ENCODE measurements at regions not wholly inside any gene's neighbourhood (a gene's known extent, or its start where the extent isn't known, plus 50 kb on each side); places are given as distances from the start of the nearest gene placed in this dataset.
"Not testable (repeated sequence)": the region's sequence is repeated elsewhere in the genome, so short reads cannot be mapped to it uniquely, and the experiment has no call there.

DNA sequence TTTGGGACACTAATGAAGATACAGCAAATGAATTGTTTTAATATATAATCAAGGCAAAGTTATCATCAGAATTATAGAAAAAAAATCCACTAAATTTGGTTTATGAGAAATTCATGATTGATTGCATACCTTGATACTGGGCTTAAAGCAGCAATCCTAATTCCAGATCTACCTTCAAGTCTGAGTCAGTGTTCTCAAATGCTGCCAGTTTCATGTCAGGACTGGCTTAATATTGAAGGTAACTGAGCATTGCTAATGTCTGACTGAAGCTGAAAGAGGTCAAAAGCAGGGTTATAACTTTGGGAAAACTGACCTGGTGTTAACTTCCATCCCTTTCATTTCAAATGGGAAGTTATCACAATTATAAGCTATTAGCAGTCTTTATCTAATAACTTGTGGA, 618.8 kb upstream of the SEMA6D start:
- not testable (repeated sequence) for H3K9me3 ChIP-seq (ENCODE audit: control insufficient read depth, low read length, poor library complexity, severe bottlenecking); ATAC-seq; DNase-seq; H3K4me3 Mint-ChIP-seq; H3K27ac Mint-ChIP-seq; H3K27me3 Mint-ChIP-seq; H3K36me3 Mint-ChIP-seq (ENCODE audit: low read depth); H3K4me1 Mint-ChIP-seq

DNA sequence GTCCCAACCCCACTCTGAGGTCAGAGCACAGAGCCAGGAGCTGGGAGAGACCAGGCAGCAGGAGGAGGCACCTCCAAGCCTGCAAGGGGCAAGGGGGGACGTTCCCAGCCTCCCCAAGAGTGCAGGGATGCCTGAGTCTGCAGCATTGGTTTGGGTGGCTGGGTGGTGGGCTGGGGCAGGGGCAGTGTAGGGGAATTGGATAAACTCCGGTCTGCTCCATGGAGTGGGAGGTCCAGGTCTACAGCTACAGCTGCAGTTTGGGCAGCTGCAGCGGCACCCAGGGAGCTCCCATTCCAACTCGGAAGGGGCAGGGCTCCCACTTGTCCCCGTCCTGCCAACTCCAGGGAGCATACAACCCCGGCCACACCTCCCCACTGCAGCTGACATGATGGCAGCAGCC, 617.5 kb upstream of the SEMA6D start:
- H3K27me3 Mint-ChIP-seq; H3K36me3 Mint-ChIP-seq (ENCODE audit: low read depth): not testable (repeated sequence)

DNA sequence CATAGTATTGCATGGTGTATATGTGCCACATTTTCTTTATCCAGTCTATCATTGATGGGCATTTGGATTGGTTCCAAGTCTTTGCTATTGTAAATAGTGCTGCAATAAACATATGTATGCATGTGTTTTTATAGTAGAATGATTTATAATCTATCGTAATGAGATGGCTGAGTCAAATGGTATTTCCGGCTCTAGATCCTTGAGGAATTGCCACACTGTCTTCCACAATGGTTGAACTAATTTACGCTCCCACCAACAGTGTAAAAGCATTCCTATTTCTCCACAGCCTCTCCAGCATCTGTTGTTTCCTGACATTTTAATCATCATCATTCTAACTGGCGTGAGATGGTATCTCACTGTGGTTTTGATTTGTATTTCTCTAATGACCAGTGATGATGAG, 608.5 kb upstream of the SEMA6D start:
- not testable (repeated sequence) for H3K4me1 Mint-ChIP-seq; ATAC-seq; H3K4me3 Mint-ChIP-seq; H3K27me3 Mint-ChIP-seq; H3K27ac Mint-ChIP-seq; DNase-seq; H3K9me3 ChIP-seq (ENCODE audit: control insufficient read depth, low read length, poor library complexity, severe bottlenecking); H3K36me3 Mint-ChIP-seq (ENCODE audit: low read depth)

More for the DNA sequence above, 617.5 kb upstream of the SEMA6D start:
- H3K27ac Mint-ChIP-seq; ATAC-seq; H3K9me3 ChIP-seq (ENCODE audit: control insufficient read depth, low read length, poor library complexity, severe bottlenecking); DNase-seq; H3K4me3 Mint-ChIP-seq; H3K4me1 Mint-ChIP-seq: not testable (repeated sequence)

DNA sequence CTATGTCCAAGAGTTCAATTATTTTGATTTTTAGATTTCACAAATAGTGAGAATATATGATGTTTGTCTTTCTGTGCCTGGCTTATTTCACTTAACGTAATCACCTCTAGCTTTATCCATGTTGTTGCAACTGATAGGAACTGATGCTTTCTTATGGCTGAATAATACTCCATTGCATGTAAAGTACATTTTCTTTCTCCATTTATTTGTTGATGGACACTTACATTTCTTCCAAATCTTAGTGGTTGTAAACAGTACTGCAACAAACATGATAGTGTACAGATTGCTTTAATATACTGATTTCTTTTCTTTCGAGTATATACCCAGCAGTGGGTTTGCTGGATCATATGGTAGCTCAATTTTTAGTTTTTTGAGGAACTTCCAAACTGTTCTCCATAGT, 600.6 kb upstream of the SEMA6D start:
- DNase-seq: no peak
- no peaks in the 10 kb centered on the region for H3K9me3 ChIP-seq (ENCODE audit: control insufficient read depth, low read length, poor library complexity, severe bottlenecking)
- Mint-ChIP-seq H3K4me1 (no peaks in the 10 kb centered on the region), H3K36me3 (ENCODE audit: low read depth) (no peaks in the 10 kb centered on the region), H3K27ac (no peak overlapping the region), H3K4me3 (no peak overlapping the region), H3K27me3 (no peaks in the 10 kb centered on the region)
- no peak for ATAC-seq

DNA sequence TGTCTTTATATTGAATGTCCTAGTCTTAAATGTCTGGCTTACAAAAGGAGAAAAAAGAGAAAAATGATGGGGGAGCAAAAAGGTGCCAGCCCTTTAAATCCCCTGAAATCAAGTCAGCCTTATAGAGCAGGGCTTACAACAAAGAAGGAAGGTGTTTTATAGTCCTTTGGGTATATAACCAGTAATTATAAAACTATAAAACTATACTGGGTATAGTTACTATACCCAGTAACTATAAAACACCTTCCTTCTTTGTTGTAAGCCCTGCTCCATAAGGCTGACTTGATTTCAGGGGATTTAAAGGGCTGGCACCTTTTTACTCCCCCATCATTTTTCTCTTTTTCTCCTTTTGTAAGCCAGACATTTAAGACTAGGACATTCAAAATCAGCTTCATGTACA, 598.0 kb upstream of the SEMA6D start:
- H3K27me3 Mint-ChIP-seq: no peaks in the 10 kb centered on the region
- no peaks in the 10 kb centered on the region for H3K36me3 Mint-ChIP-seq (ENCODE audit: low read depth)
- DNase-seq (no peak), ATAC-seq (no peak)
- H3K27ac Mint-ChIP-seq: no peak overlapping the region
- no peaks in the 10 kb centered on the region for H3K9me3 ChIP-seq (ENCODE audit: control insufficient read depth, low read length, poor library complexity, severe bottlenecking)
- no peak overlapping the region for H3K4me3 Mint-ChIP-seq
- no peaks in the 10 kb centered on the region for H3K4me1 Mint-ChIP-seq

DNA sequence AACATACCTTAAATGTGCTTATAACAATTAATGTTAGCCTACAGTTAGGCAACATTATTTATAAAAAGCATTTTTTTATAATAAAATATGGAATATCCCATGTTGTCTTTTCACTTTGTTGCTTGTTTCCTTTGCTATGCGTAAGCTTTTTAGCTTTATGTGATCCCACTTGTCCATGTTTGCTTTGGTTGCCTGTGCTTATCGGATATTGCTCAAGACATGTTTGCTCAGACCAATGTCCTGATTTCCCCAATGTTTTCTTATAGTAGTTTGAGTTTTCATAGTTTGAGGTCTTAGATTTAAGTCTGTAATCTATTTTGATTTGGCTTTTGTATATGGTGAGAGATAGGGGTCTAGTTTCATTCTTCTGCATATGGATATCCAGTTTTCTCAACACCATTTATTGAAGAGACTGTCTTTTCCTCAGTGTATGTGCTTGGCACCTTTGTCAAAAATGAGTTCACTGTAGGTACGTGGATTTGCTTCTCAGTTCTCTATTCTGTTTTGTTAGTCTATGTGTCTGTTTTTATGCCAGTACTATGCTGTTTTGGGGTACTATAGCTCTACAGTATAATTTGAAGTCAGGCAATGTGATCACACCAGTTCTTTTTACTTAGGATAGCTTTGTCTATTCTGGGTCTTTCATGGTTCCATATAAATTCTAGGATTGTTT, 592.7 kb upstream of the SEMA6D start:
- ATAC-seq (no peak), DNase-seq (no peak)
- Mint-ChIP-seq H3K27me3 (no peaks in the 10 kb centered on the region), H3K4me1 (no peaks in the 10 kb centered on the region), H3K4me3 (no peak overlapping the region), H3K36me3 (ENCODE audit: low read depth) (no peaks in the 10 kb centered on the region), H3K27ac (no peak overlapping the region)
- H3K9me3 ChIP-seq (ENCODE audit: control insufficient read depth, low read length, poor library complexity, severe bottlenecking): no peaks in the 10 kb centered on the region

DNA sequence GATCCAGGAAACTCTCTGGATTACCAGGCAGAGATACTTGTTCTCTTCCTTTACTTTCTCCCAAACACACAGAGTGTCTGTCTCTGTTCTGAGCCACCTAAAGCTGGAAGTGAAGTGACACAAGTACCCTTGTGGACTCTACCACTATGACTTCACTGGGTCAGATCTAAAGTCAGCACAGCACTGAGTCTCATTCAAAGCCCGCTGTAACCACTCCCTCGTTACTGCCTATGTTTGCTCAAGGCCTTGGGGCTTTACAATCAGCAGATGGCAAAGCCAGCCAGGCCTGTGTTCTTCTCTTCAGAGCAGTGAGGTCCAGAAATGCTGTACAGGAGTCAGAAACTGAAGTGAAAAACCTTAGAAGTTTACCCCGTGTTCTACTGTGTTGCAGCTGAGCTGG, 588.3 kb upstream of the SEMA6D start:
- ATAC-seq (no peak), DNase-seq (no peak)
- no peaks in the 10 kb centered on the region for H3K27me3 Mint-ChIP-seq
- H3K4me3 Mint-ChIP-seq: no peak overlapping the region
- H3K4me1 Mint-ChIP-seq: no peaks in the 10 kb centered on the region
- H3K36me3 Mint-ChIP-seq (ENCODE audit: low read depth): no peaks in the 10 kb centered on the region
- no peaks in the 10 kb centered on the region for H3K9me3 ChIP-seq (ENCODE audit: control insufficient read depth, low read length, poor library complexity, severe bottlenecking)
- H3K27ac Mint-ChIP-seq: no peak overlapping the region

DNA sequence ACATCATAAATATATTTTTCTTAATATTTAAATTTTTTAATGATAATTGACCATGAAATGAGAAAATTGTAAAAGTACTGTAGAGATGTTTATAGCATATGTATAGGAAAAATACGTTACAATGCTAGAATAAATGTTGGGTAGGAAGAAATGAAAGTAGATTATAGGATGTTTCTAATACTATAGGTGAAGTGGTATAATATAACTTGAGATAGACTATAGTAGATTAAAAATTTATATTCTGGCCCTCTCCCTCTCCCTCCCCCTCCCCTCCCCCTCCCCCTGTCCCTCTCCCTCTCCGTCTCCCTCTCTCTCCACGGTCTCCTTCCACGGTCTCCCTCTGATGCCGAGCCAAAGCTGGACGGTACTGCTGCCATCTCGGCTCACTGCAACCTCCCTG, 585.9 kb upstream of the SEMA6D start:
- not testable (repeated sequence) for ATAC-seq; H3K9me3 ChIP-seq (ENCODE audit: control insufficient read depth, low read length, poor library complexity, severe bottlenecking); DNase-seq; H3K27me3 Mint-ChIP-seq; H3K36me3 Mint-ChIP-seq (ENCODE audit: low read depth); H3K4me3 Mint-ChIP-seq; H3K4me1 Mint-ChIP-seq; H3K27ac Mint-ChIP-seq

DNA sequence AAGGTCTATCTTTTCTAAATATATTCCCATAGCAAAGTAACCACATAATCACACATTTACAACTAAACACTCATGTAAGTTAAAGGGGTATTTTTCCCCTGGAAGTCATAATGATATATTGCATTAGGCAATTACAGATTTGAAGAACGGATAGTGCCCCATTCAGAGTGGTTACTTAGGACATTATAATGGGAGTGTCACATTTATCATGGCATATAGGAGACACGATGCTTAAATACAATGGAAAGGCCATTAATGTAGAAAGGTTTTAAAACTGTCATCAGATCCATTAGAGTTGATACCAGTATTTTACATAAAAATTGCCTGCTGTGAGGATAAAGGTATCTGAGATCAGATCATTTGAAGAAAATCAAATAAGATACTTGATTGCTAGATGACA, 582.0 kb upstream of the SEMA6D start:
- Mint-ChIP-seq H3K27me3 (no peaks in the 10 kb centered on the region), H3K4me3 (no peak overlapping the region), H3K27ac (no peak overlapping the region), H3K36me3 (ENCODE audit: low read depth) (no peaks in the 10 kb centered on the region), H3K4me1 (no peaks in the 10 kb centered on the region)
- ATAC-seq (no peak), DNase-seq (no peak)
- no peaks in the 10 kb centered on the region for H3K9me3 ChIP-seq (ENCODE audit: control insufficient read depth, low read length, poor library complexity, severe bottlenecking)

DNA sequence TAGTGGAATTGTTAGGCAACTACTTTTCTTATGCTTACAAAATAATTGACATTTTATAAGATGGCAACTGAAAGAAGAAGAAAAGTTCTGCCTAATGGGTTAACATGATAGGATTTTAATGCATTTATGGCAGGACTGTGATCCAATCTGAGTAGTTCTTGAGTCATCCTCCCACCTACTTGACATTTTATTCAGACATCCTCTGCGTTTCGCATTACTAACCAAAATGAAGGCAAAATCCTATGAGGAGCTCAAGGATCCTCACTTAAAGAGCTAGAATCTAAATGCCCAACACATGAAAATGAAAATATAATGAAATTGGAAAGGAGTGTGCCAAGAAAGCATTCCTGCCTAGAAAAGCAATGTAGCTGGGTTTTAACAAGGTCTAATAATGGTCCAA, 581.1 kb upstream of the SEMA6D start:
- no peak for DNase-seq
- Mint-ChIP-seq H3K36me3 (ENCODE audit: low read depth) (no peaks in the 10 kb centered on the region), H3K27ac (no peak overlapping the region), H3K27me3 (no peaks in the 10 kb centered on the region), H3K4me1 (no peaks in the 10 kb centered on the region), H3K4me3 (no peak overlapping the region)
- ATAC-seq: no peak
- H3K9me3 ChIP-seq (ENCODE audit: control insufficient read depth, low read length, poor library complexity, severe bottlenecking): no peaks in the 10 kb centered on the region

DNA sequence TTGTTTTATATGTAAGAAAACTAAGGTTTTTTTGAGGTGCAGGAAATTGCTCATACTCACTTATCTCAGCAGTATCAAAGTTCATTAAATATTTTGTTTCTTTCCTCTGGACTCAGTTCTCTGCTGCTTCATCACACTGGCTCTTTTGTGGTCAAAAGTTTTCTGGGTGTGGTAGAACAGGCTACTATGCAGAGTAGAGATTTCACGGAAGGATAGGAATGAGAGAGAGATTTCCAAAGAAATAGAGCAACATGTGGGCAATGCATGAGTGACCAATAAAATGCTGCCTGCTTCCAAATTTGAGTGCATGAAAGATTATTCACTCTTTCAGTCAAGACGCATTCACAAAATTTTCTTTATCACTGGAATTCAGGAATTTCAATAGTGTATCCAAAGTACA, 577.3 kb upstream of the SEMA6D start:
- Mint-ChIP-seq H3K36me3 (ENCODE audit: low read depth) (no peaks in the 10 kb centered on the region), H3K27ac (no peak overlapping the region), H3K4me1 (no peaks in the 10 kb centered on the region), H3K27me3 (no peaks in the 10 kb centered on the region), H3K4me3 (no peak overlapping the region)
- DNase-seq: no peak
- H3K9me3 ChIP-seq (ENCODE audit: control insufficient read depth, low read length, poor library complexity, severe bottlenecking): no peaks in the 10 kb centered on the region
- no peak for ATAC-seq

DNA sequence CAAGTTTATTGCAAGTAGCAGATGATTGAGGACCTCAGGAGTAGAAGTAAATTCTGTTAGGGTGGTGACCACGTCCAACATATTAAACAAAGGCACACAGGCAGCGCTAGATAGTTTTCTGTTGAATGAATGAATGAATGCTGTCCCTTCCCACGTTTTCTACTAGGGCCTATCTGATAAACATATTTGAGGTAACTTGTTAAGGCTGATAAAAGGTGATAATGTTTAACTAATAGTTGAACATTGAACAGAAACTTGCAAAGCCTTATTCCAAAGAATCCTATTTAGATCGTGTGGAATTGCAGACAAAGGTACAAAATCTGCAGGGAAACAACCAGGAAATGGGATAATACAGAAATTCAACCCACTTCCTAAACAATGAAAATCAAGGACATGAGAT, 559.5 kb upstream of the SEMA6D start:
- Mint-ChIP-seq H3K27ac (no peak overlapping the region), H3K4me3 (no peak overlapping the region), H3K36me3 (ENCODE audit: low read depth) (no peaks in the 10 kb centered on the region), H3K27me3 (no peaks in the 10 kb centered on the region), H3K4me1 (no peaks in the 10 kb centered on the region)
- ATAC-seq: no peak
- no peak for DNase-seq
- no peaks in the 10 kb centered on the region for H3K9me3 ChIP-seq (ENCODE audit: control insufficient read depth, low read length, poor library complexity, severe bottlenecking)

DNA sequence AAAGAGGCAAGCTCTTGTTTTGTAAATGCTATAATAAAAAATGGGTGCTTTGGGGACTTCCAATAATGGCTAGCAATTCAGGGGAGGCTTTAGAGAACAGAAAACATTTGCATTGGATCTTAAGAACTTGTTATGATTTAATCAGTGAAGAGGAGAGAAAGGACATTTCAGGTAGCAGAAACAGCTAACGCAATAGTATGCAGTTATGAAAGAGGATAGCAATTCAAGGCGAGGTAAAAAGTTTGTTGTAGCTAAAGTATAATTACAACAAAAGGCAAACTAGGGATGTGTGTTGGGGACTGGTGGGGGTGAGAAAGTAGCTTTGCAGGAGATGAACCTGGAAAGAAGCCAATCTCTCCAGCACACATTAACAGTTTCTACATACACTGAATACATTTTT, 558.7 kb upstream of the SEMA6D start:
- H3K27ac Mint-ChIP-seq: no peak overlapping the region
- ATAC-seq (no peak), DNase-seq (no peak)
- no peaks in the 10 kb centered on the region for H3K36me3 Mint-ChIP-seq (ENCODE audit: low read depth)
- no peaks in the 10 kb centered on the region for H3K27me3 Mint-ChIP-seq
- no peaks in the 10 kb centered on the region for H3K4me1 Mint-ChIP-seq
- H3K9me3 ChIP-seq (ENCODE audit: control insufficient read depth, low read length, poor library complexity, severe bottlenecking): no peaks in the 10 kb centered on the region
- H3K4me3 Mint-ChIP-seq: no peak overlapping the region

DNA sequence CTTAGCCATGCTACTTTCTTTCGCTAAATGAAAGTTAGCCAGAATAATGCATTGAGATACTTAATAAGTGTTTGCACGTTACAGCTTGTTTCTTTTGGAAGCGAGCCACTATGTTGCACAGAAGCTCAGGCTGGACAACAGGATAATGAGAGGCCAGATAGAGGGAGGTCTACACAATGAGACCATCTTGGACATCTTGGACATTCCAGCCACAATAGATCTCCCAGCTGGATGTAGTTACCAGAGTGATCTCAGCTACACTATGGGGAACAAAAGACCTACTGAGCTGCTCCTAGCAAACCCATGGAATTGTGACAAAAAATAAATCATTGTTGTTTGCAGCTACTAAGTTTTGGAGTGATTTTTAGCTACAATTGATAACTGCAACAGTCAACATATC, 540.1 kb upstream of the SEMA6D start:
- ATAC-seq: no peak
- H3K4me3 Mint-ChIP-seq: no peak overlapping the region
- peaks cover 3% of the 10 kb centered on the region for H3K9me3 ChIP-seq (ENCODE audit: control insufficient read depth, low read length, poor library complexity, severe bottlenecking)
- no peak for DNase-seq
- H3K36me3 Mint-ChIP-seq (ENCODE audit: low read depth): no peaks in the 10 kb centered on the region
- no peaks in the 10 kb centered on the region for H3K27me3 Mint-ChIP-seq
- H3K4me1 Mint-ChIP-seq: no peaks in the 10 kb centered on the region
- H3K27ac Mint-ChIP-seq: no peak overlapping the region
